ENCODE measurements at regions not wholly inside any gene's neighbourhood (a gene's known extent, or its start where the extent isn't known, plus 50 kb on each side); places are given as distances from the start of the nearest gene placed in this dataset.

DNA sequence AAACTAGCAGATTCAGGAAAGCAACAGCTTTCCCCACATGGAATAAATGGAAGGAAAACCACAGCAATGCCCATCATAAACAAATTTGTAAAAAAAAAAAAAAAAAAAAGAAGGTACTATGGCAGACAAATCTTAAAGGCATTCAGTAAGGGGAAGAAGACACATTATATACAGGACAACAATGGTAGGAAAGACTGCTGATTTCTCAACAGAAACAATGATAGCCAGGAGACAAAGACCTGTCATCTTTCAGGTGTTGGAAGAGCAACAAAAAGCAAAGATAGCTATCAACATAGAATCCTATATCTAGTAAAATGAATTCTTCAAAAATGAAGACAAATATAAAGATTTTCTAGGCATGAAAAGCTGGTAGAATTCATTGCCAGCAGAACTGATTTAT, 65.9 kb downstream of the KCNJ2 start:
- Histone ChIP-seq H4K20me1 (ENCODE audit: control insufficient read depth, extremely low read depth, insufficient read depth, low read length) (no peaks in the 10 kb centered on the region), H3K4me2 (ENCODE audit: control insufficient read depth, extremely low read depth, insufficient read depth, low read depth, low read length) (no peak overlapping the region), H2AFZ (ENCODE audit: control insufficient read depth, low read length) (no peak overlapping the region), H3K4me1 (ENCODE audit: control insufficient read depth, extremely low read depth, insufficient read depth, low read length) (no peaks in the 10 kb centered on the region), H3K36me3 (ENCODE audit: control insufficient read depth in 2 of 2, extremely low read depth in 1 of 2, insufficient read depth in 2 of 2, low read length in 2 of 2) (no peaks in the 10 kb centered on the region), H3K4me3 (ENCODE audit: control insufficient read depth in 2 of 3, extremely low read depth in 1 of 3, insufficient read depth in 2 of 3, low read depth in 1 of 3, low read length in 3 of 3) (no peak overlapping the region), H3K27me3 (ENCODE audit: control insufficient read depth, extremely low read depth, insufficient read depth, low read length) (no peaks in the 10 kb centered on the region), H3K27ac (ENCODE audit: control insufficient read depth, insufficient read depth, low read length) (no peak overlapping the region), H3K79me2 (ENCODE audit: control insufficient read depth, insufficient read depth, low read length) (no peaks in the 10 kb centered on the region), H3K9me1 (ENCODE audit: control insufficient read depth, extremely low read depth, insufficient read depth, low read length) (no peaks in the 10 kb centered on the region), H3K9me3 (ENCODE audit: control insufficient read depth, low read depth, low read length) (no peaks in the 10 kb centered on the region), H3K9ac (ENCODE audit: control insufficient read depth, extremely low read depth, insufficient read depth, low read length) (no peak overlapping the region)
- FAIRE-seq (no peak), DNase-seq (ENCODE audit: low read depth, low spot score) (no peak)
- TF ChIP-seq CTCF (optimal IDR thresholded peaks at IDR 0.05 in 1 of 3, IDR thresholded peaks at IDR 0.05 in 1 of 3, conservative IDR thresholded peaks at IDR 0.05 in 1 of 3; ENCODE audit: extremely low read depth in 1 of 3, insufficient read depth in 2 of 3, low read length in 3 of 3) = no peak
- TF ChIP-seq EZH2 (IDR thresholded peaks at IDR 0.05; ENCODE audit: low read length) = no peak
- dilution Hi-C loops (cut with MboI; ENCODE audit: extremely low pct_ligation_motif_present, low sequenced_read_pairs) = no loop called here

DNA sequence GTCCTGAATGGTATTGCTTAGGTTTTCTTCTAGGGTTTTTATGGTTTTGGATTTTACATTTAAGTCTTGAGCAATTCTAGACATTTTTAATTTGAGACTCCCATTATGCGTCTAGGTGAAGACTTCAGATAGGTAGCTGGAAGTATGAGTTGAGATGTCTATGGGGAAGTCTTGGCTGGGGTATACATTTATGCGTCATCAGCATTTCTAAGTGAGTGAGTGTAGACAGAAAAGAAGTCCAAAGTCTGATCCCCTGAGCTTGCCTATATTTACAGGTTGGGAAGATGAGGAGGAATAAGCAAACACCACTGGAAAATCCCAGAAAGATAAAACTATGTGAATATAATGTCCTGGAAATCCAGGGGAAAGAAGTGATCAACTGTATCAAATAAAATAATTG, 68.9 kb downstream of the KCNJ2 start:
- Histone ChIP-seq H3K4me2 (ENCODE audit: control insufficient read depth, extremely low read depth, insufficient read depth, low read depth, low read length) (no peak overlapping the region), H3K4me3 (ENCODE audit: control insufficient read depth in 2 of 3, extremely low read depth in 1 of 3, insufficient read depth in 2 of 3, low read depth in 1 of 3, low read length in 3 of 3) (no peak overlapping the region), H4K20me1 (ENCODE audit: control insufficient read depth, extremely low read depth, insufficient read depth, low read length) (no peaks in the 10 kb centered on the region), H3K9me3 (ENCODE audit: control insufficient read depth, low read depth, low read length) (no peaks in the 10 kb centered on the region), H2AFZ (ENCODE audit: control insufficient read depth, low read length) (no peak overlapping the region), H3K36me3 (ENCODE audit: control insufficient read depth in 2 of 2, extremely low read depth in 1 of 2, insufficient read depth in 2 of 2, low read length in 2 of 2) (no peaks in the 10 kb centered on the region), H3K27me3 (ENCODE audit: control insufficient read depth, extremely low read depth, insufficient read depth, low read length) (no peaks in the 10 kb centered on the region), H3K9me1 (ENCODE audit: control insufficient read depth, extremely low read depth, insufficient read depth, low read length) (no peaks in the 10 kb centered on the region), H3K9ac (ENCODE audit: control insufficient read depth, extremely low read depth, insufficient read depth, low read length) (no peak overlapping the region), H3K27ac (ENCODE audit: control insufficient read depth, insufficient read depth, low read length) (no peak overlapping the region), H3K79me2 (ENCODE audit: control insufficient read depth, insufficient read depth, low read length) (no peaks in the 10 kb centered on the region), H3K4me1 (ENCODE audit: control insufficient read depth, extremely low read depth, insufficient read depth, low read length) (no peaks in the 10 kb centered on the region)
- FAIRE-seq (no peak), DNase-seq (ENCODE audit: low read depth, low spot score) (no peak)
- dilution Hi-C loops (cut with MboI; ENCODE audit: extremely low pct_ligation_motif_present, low sequenced_read_pairs) = no loop called here
- TF ChIP-seq CTCF (optimal IDR thresholded peaks at IDR 0.05 in 1 of 3, IDR thresholded peaks at IDR 0.05 in 1 of 3, conservative IDR thresholded peaks at IDR 0.05 in 1 of 3; ENCODE audit: extremely low read depth in 1 of 3, insufficient read depth in 2 of 3, low read length in 3 of 3) (no peak), EZH2 (IDR thresholded peaks at IDR 0.05; ENCODE audit: low read length) (no peak)

Data from keratinocyte (primary cell).